Testis (tissue), 2 donors: ENCODE measurements at regions not wholly inside any gene's neighbourhood (a gene's known extent, or its start where the extent isn't known, plus 50 kb on each side); places are given as distances from the start of the nearest gene placed in this dataset.

ENCODE experiments used
- POLR2A ChIP-seq: fragments of 450-650 bp; IDR thresholded peaks from one replicate; pipeline ENCODE4 v1.6.1; 2017; ENCODE audit warnings: antibody characterized with exemption, mild to moderate bottlenecking, moderate library complexity
- TF ChIP-seq, protein P1 (sequence below), 3 experiments: fragments of 450-650 bp in 2 of 3; fragments of 200-600 bp in 1 of 3; sonication (generic) in 1 of 3; IDR thresholded peaks; one replicate each; pipeline ENCODE4 v1.5.1; 2016 to 2019; ENCODE audit warnings: antibody characterized with exemption in 3 of 3, mild to moderate bottlenecking in 2 of 3, moderate library complexity in 1 of 3

- TF ChIP-seq, protein P1, sequence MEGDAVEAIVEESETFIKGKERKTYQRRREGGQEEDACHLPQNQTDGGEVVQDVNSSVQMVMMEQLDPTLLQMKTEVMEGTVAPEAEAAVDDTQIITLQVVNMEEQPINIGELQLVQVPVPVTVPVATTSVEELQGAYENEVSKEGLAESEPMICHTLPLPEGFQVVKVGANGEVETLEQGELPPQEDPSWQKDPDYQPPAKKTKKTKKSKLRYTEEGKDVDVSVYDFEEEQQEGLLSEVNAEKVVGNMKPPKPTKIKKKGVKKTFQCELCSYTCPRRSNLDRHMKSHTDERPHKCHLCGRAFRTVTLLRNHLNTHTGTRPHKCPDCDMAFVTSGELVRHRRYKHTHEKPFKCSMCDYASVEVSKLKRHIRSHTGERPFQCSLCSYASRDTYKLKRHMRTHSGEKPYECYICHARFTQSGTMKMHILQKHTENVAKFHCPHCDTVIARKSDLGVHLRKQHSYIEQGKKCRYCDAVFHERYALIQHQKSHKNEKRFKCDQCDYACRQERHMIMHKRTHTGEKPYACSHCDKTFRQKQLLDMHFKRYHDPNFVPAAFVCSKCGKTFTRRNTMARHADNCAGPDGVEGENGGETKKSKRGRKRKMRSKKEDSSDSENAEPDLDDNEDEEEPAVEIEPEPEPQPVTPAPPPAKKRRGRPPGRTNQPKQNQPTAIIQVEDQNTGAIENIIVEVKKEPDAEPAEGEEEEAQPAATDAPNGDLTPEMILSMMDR (IDR thresholded peaks at IDR 0.05): no peak
- no peak for TF ChIP-seq POLR2A
Measured at GRCh38 chr1:199410462-199410861, 617.0 kb upstream of the NR5A2 start.
